GM12878 (cell line): ENCODE measurements at regions not wholly inside any gene's neighbourhood (a gene's known extent, or its start where the extent isn't known, plus 50 kb on each side); places are given as distances from the start of the nearest gene placed in this dataset.

ENCODE experiments used
- ATAC-seq: fragments of 200-7000 bp; cut with Tn5 transposase; 3 replicates; pipeline ENCODE4 v1.9.1; 2020; ENCODE audit warnings: mild to moderate bottlenecking, moderate library complexity
- BruUV-seq: library from RNA; stranded (reverse); fragments of 400-500 nt; replicated peaks from 2 replicates; lab custom pipeline; 2021; lab: Mats Ljungman, UMichigan
- CTCF ChIA-PET: fragments of 300-600 bp; sonication (Branson Sonifier 250); formaldehyde crosslinking; extraction: SDS; loops from one replicate; lab custom pipeline; 2021; ENCODE audit warnings: inconsistent platforms; lab: Yijun Ruan, JAX
- POLR2A ChIA-PET: fragments of 350-600 bp; formaldehyde crosslinking; extraction: SDS; loops from one replicate; lab custom pipeline; 2021; ENCODE audit warnings: inconsistent platforms; lab: Charles Lee
- RAD21 ChIA-PET: fragments of 300-600 bp; sonication (Branson Sonifier 250); formaldehyde crosslinking; loops from one replicate; lab custom pipeline; 2023; ENCODE audit warnings: antibody characterized with exemption; ENCODE audit not compliant: unreplicated experiment; lab: Charles Lee
- SMC1A ChIA-PET: fragments of 300-600 bp; sonication (Branson Sonifier 250); formaldehyde crosslinking; loops from one replicate; lab custom pipeline; 2023; ENCODE audit not compliant: unreplicated experiment, uncharacterized antibody; lab: Charles Lee
- DNase-seq: peaks from one replicate; pipeline ENCODE4 v3.0.0-alpha.2; 2011; ENCODE audit warnings: low read depth, low spot score
- FAIRE-seq: peaks from 3 replicates; lab custom pipeline; 2011; peaks lifted over from hg19 to GRCh38; lab: Jason Lieb, UNC
- H2AFZ ChIP-seq: 2 replicates; pipeline ENCODE4 v1.6.0; 2011; ENCODE audit warnings: low read depth, low read length, control low read depth; ENCODE audit not compliant: control insufficient read depth
- H3K27ac ChIP-seq: 2 replicates; pipeline ENCODE4 v1.5.1; 2011; ENCODE audit warnings: control low read depth; ENCODE audit not compliant: control insufficient read depth, insufficient read depth
- H3K27me3 ChIP-seq, 2 experiments: replicated peaks in 1 of 2; 2 replicates each; pipeline versions ENCODE4 v1.6.0 to v1.6.1; 2011; ENCODE audit warnings: low read length in 1 of 2; ENCODE audit not compliant: control insufficient read depth in 2 of 2, insufficient read depth in 2 of 2
- H3K36me3 ChIP-seq, 2 experiments: 2 replicates each; pipeline ENCODE4 v1.5.1; 2011; ENCODE audit warnings: low read length in 1 of 2; ENCODE audit not compliant: control insufficient read depth in 2 of 2, insufficient read depth in 2 of 2
- H3K4me1 ChIP-seq: 2 replicates; pipeline ENCODE4 v1.6.1; 2011; ENCODE audit warnings: mild to moderate bottlenecking, low read length, moderate library complexity, mixed read lengths; ENCODE audit not compliant: control insufficient read depth, insufficient read depth
- H3K4me2 ChIP-seq: 2 replicates; pipeline ENCODE4 v1.6.0; 2011; ENCODE audit warnings: control low read depth; ENCODE audit not compliant: control insufficient read depth, insufficient read depth
- H3K4me3 ChIP-seq: fragments of 200-600 bp; sonication (generic); 2 replicates; pipeline ENCODE4 v1.5.1; 2016
- H3K79me2 ChIP-seq: 2 replicates; pipeline ENCODE4 v1.6.0; 2011; ENCODE audit warnings: low read length; ENCODE audit not compliant: control insufficient read depth, insufficient read depth
- H3K9ac ChIP-seq: 2 replicates; pipeline ENCODE4 v1.8.0; 2011; ENCODE audit warnings: low read length, control low read depth, mixed read lengths; ENCODE audit not compliant: control insufficient read depth, insufficient read depth
- H3K9me3 ChIP-seq: replicated peaks from 3 replicates; pipeline ENCODE4 v1.5.1; 2011; ENCODE audit warnings: mild to moderate bottlenecking, low read length; ENCODE audit not compliant: control insufficient read depth, insufficient read depth
- H4K20me1 ChIP-seq: 2 replicates; pipeline ENCODE4 v1.6.0; 2011; ENCODE audit not compliant: control insufficient read depth, insufficient read depth
- GATAD2B ChIP-seq: fragments of 450-650 bp; conservative IDR thresholded peaks from 2 replicates; pipeline ENCODE4 v1.6.1; 2017; ENCODE audit warnings: low read depth, mild to moderate bottlenecking, moderate library complexity
- JUNB ChIP-seq: IDR thresholded peaks from 2 replicates; pipeline ENCODE4 v1.6.1; 2016; ENCODE audit warnings: antibody characterized with exemption, mild to moderate bottlenecking
- JUND ChIP-seq: IDR thresholded peaks from 2 replicates; pipeline ENCODE4 v1.6.1; 2012; ENCODE audit warnings: low read depth, mild to moderate bottlenecking, low read length, improper control_type of control experiment, moderate library complexity
- STAT3 ChIP-seq: IDR thresholded peaks from 2 replicates; pipeline ENCODE4 v1.6.1; 2011; ENCODE audit warnings: low read depth, low read length, improper control_type of control experiment
- SUZ12 ChIP-seq: fragments of 200-600 bp; sonication (generic); IDR thresholded peaks from one replicate; pipeline ENCODE4 v1.6.1; 2018; ENCODE audit warnings: antibody characterized with exemption, mild to moderate bottlenecking; ENCODE audit not compliant: unreplicated experiment
- ZZZ3 ChIP-seq: IDR thresholded peaks from 2 replicates; pipeline ENCODE4 v1.6.1; 2011; ENCODE audit warnings: low read depth; ENCODE audit not compliant: control insufficient read depth, insufficient read length
- WGBS: methylation state at CpG from one replicate; pipeline ENCODE4 v1.1.6; 2016; ENCODE audit warnings: low lambda C conversion rate; ENCODE audit not compliant: insufficient replicate concordance, insufficient coverage; ENCODE audit errors: missing lambda C conversion rate; 5-methylcytosine and 5-hydroxymethylcytosine counted together
- in situ Hi-C: fragments of 300-500 bp; cut with MboI; formaldehyde crosslinking; loops from 9 replicates; pipeline ENCODE4 v1.14.3; 2018; ENCODE audit warnings: mixed read lengths
- intact Hi-C: fragments of 100-400 bp; cut with micrococcal nuclease; formaldehyde crosslinking; loops from one replicate; pipeline ENCODE4 v1.14.2; 2022; ENCODE audit not compliant: unreplicated experiment
- TF ChIP-seq, protein P1 (sequence below): fragments of 450-650 bp; IDR thresholded peaks from 2 replicates; pipeline ENCODE4 v1.6.1; 2017; ENCODE audit warnings: antibody characterized with exemption, mild to moderate bottlenecking, moderate library complexity

DNA sequence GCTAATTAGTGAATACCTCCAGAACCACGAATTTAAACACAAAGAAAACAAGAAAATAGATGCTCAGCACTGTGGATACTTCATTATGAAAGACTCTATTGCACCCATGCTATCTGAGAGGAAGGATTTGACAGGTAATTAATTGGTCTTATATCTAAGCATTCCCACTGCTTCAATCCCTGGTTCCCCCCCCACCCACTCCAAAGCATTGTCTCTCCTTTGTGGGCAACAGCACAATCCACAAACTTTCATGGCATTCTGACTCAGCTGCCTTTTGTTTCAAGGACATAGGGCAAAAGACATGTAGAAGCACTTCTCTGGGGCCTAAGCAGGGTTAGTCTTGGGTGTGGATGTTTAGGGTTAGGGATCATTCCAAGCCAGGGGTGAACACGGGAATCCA is 551.4 kb downstream of the BUD13 start (continued):
- TF ChIP-seq, protein P1, sequence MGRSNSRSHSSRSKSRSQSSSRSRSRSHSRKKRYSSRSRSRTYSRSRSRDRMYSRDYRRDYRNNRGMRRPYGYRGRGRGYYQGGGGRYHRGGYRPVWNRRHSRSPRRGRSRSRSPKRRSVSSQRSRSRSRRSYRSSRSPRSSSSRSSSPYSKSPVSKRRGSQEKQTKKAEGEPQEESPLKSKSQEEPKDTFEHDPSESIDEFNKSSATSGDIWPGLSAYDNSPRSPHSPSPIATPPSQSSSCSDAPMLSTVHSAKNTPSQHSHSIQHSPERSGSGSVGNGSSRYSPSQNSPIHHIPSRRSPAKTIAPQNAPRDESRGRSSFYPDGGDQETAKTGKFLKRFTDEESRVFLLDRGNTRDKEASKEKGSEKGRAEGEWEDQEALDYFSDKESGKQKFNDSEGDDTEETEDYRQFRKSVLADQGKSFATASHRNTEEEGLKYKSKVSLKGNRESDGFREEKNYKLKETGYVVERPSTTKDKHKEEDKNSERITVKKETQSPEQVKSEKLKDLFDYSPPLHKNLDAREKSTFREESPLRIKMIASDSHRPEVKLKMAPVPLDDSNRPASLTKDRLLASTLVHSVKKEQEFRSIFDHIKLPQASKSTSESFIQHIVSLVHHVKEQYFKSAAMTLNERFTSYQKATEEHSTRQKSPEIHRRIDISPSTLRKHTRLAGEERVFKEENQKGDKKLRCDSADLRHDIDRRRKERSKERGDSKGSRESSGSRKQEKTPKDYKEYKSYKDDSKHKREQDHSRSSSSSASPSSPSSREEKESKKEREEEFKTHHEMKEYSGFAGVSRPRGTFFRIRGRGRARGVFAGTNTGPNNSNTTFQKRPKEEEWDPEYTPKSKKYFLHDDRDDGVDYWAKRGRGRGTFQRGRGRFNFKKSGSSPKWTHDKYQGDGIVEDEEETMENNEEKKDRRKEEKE, result no peak

DNA sequence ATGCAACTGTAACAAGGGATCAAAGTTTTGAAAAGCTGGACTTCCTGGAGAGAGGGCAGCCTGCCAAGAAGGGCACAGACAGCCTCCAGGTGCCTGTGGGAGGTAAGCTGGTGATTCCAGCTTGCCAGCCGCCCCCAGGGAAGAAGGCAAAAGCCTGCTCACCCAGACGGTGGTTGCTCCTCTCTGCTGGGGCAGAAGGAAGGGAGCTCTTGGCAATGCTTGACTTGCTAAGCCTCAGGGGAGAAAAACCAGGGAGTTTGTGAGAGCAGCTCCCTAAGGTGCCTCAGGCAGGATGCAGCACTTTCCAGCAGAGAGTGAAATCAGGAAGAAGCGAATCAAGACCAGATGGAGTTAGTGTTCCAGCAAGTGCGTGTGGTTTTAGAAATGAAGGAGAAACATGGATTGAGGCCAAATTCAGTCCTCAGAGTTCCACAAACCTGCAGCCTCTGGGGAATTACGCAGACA is 553.6 kb downstream of the BUD13 start:
- ChIA-PET SMC1A (interaction anchor here (1.0 kb wide), 1 partner anchor 11 kb away, joined by 3 read pairs; no protein-coding TSS in a partner anchor), CTCF (interaction anchor here (1.2 kb wide), 1 partner anchor 884 kb away, joined by 3 read pairs; no protein-coding TSS in a partner anchor), RAD21 (no interaction called here), POLR2A (no interaction called here)
- ATAC-seq (no peak), DNase-seq (no peak), FAIRE-seq (no peak)
- no peaks in the 10 kb centered on the region for H3K79me2 ChIP-seq
- H3K27ac ChIP-seq, result no peak overlapping the region
- H4K20me1 ChIP-seq, result no peaks in the 10 kb centered on the region
- H3K36me3 ChIP-seq, result no peaks in the 10 kb centered on the region
- H3K9ac ChIP-seq, result no peak overlapping the region
- no peak overlapping the region for H2AFZ ChIP-seq
- in situ Hi-C loops, result no loop called here
- intact Hi-C loops, result no loop called here
- no peaks in the 10 kb centered on the region for H3K4me1 ChIP-seq
- H3K27me3 ChIP-seq, result no peaks in the 10 kb centered on the region; a peak in 1 of 4 replicates
- 22% methylated on average over 5 of the region's 5 CpGs for WGBS
- no peak overlapping the region for H3K4me3 ChIP-seq
- BruUV-seq, result no TSS peak
- no peak overlapping the region for H3K4me2 ChIP-seq
- no peak for TF ChIP-seq GATAD2B
- no peak for TF ChIP-seq JUND
- no peak for TF ChIP-seq JUNB
- TF ChIP-seq, protein P1, result no peak
- no peak for TF ChIP-seq SUZ12
- TF ChIP-seq STAT3, result no peak
- no peak for TF ChIP-seq ZZZ3
- H3K9me3 ChIP-seq, result no peaks in the 10 kb centered on the region; the same call in 2 of the 3 replicates
